ENCODE measurements at regions not wholly inside any gene's neighbourhood (a gene's known extent, or its start where the extent isn't known, plus 50 kb on each side); places are given as distances from the start of the nearest gene placed in this dataset.

DNA sequence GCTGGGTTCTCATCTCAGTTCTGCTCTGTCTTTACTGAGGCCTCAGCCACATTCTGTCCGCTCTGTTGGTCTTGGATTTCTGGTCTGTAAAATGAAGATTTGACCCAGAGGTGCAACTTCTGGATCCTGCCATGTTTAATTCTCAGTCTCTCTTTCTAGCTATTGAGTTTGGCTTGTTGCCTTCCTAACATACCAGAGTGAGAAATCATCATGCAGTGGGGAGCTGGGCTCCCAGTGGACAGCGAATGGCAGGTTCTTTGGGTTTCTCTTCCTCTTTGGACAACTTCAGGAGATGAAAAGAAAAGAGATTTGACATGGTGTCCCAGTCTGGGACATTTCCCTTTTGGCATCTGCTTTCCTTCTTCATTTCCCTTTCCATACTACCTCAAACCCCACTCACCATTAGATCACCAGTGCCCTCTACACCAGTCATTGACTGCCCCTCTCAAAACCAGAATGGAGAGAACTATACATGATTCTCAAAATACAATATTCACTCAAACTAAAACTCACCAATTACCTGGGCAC is 334.7 kb downstream of the ACTL7B start:
- H3K9me2 ChIP-seq (replicated peaks; ENCODE audit: low read depth, low read length) = no peaks in the 10 kb centered on the region
- TF ChIP-seq EZH2phosphoT487 (IDR thresholded peaks at IDR 0.05; ENCODE audit: borderline replicate concordance) = no peak
- TF ChIP-seq, protein P1, sequence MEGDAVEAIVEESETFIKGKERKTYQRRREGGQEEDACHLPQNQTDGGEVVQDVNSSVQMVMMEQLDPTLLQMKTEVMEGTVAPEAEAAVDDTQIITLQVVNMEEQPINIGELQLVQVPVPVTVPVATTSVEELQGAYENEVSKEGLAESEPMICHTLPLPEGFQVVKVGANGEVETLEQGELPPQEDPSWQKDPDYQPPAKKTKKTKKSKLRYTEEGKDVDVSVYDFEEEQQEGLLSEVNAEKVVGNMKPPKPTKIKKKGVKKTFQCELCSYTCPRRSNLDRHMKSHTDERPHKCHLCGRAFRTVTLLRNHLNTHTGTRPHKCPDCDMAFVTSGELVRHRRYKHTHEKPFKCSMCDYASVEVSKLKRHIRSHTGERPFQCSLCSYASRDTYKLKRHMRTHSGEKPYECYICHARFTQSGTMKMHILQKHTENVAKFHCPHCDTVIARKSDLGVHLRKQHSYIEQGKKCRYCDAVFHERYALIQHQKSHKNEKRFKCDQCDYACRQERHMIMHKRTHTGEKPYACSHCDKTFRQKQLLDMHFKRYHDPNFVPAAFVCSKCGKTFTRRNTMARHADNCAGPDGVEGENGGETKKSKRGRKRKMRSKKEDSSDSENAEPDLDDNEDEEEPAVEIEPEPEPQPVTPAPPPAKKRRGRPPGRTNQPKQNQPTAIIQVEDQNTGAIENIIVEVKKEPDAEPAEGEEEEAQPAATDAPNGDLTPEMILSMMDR (conservative IDR thresholded peaks at IDR 0.05; ENCODE audit: low read length) = no peak
- no peak overlapping the region for H3K4me3 ChIP-seq (ENCODE audit: low read length, poor library complexity, severe bottlenecking)
- H3K9me3 ChIP-seq (ENCODE audit: insufficient read depth, low read depth, low read length) = no peaks in the 10 kb centered on the region; the same call in 1 of the 2 replicates
- H3K79me2 ChIP-seq (ENCODE audit: insufficient read depth, low read length) = no peaks in the 10 kb centered on the region
- H3K4me1 ChIP-seq (ENCODE audit: insufficient read depth, low read length, poor library complexity, severe bottlenecking) = no peaks in the 10 kb centered on the region
- H3K27me3 ChIP-seq (ENCODE audit: insufficient read depth, low read length, poor library complexity, severe bottlenecking) = no peaks in the 10 kb centered on the region
- no peak overlapping the region for H3K9ac ChIP-seq (ENCODE audit: low read depth, low read length, poor library complexity, severe bottlenecking)
- no peaks in the 10 kb centered on the region for H3K36me3 ChIP-seq (ENCODE audit: insufficient read depth, low read length)
- H3K4me2 ChIP-seq (ENCODE audit: low read depth, low read length, poor library complexity, severe bottlenecking) = no peak overlapping the region
- no peaks in the 10 kb centered on the region for H3F3A ChIP-seq (ENCODE audit: low read depth)
- H4K20me1 ChIP-seq (ENCODE audit: insufficient read depth, low read length, poor library complexity, severe bottlenecking) = no peaks in the 10 kb centered on the region
- no peak overlapping the region for H2AFZ ChIP-seq (ENCODE audit: low read length)

DNA sequence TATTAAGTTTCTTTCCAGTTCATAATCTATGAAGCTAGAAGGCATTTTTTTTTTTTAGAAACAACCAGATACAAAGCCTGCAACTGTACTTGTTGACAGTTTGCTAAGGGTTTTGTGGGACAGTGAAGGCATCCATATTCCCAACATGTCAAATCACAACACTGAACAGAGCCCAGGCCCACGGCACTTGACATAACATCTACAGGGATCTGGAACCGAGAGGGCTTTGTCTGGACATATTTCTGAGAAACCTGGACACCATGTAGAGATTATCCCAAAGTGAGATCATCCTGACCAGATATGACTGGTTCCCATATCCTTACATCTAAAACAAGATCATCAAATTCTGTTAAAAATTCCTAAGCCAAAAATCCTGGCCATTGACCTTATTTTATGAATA is 336.3 kb downstream of the ACTL7B start:
- Histone ChIP-seq H3K36me3 (ENCODE audit: insufficient read depth, low read length) (no peaks in the 10 kb centered on the region), H3K79me2 (ENCODE audit: insufficient read depth, low read length) (no peaks in the 10 kb centered on the region), H3K4me3 (ENCODE audit: low read length, poor library complexity, severe bottlenecking) (no peak overlapping the region), H3F3A (ENCODE audit: low read depth) (no peaks in the 10 kb centered on the region), H4K20me1 (ENCODE audit: insufficient read depth, low read length, poor library complexity, severe bottlenecking) (no peaks in the 10 kb centered on the region), H3K9me3 (ENCODE audit: insufficient read depth, low read depth, low read length) (no peaks in the 10 kb centered on the region), H3K4me2 (ENCODE audit: low read depth, low read length, poor library complexity, severe bottlenecking) (no peak overlapping the region), H3K9ac (ENCODE audit: low read depth, low read length, poor library complexity, severe bottlenecking) (no peak overlapping the region), H3K27me3 (ENCODE audit: insufficient read depth, low read length, poor library complexity, severe bottlenecking) (no peaks in the 10 kb centered on the region), H3K4me1 (ENCODE audit: insufficient read depth, low read length, poor library complexity, severe bottlenecking) (no peaks in the 10 kb centered on the region), H2AFZ (ENCODE audit: low read length) (no peak overlapping the region), H3K9me2 (replicated peaks; ENCODE audit: low read depth, low read length) (no peaks in the 10 kb centered on the region)
- TF ChIP-seq, protein P1 (conservative IDR thresholded peaks at IDR 0.05; ENCODE audit: low read length) = no peak
- no peak for TF ChIP-seq EZH2phosphoT487 (IDR thresholded peaks at IDR 0.05; ENCODE audit: borderline replicate concordance)

DNA sequence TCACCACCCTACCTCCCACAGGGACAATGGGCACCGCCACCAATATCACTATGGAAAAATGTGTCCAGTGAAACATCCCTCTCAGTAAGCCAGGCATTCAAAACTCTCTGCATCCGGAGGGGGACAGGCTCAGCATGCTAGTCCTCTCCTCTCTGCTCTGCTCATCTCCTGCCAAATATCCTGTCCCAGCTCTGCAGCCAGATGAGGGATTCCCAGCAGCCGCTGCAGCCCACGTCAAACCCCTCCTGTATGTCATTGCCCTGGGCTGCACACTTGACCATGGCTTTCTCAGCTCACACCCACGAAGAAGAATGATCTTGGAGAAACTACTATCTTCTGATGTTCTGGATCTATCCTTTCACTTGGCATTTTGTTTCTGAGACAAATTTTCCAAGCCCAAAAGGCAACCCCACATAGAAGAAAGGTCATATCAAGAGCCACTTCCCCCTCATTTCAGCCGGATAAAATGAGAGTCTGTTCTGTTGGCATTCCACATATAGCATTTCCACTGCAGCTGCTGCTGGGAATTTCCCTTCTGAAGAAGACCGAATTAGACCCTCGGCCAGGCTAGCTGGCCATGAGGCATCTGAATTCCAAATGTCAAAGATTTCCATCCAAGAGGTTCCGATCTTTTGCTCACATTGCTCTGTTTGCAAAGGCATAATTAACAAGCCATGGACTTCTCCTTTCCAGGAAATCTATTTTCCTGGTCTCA is 338.0 kb downstream of the ACTL7B start:
- H3K4me1 ChIP-seq (ENCODE audit: insufficient read depth, low read length, poor library complexity, severe bottlenecking) = no peaks in the 10 kb centered on the region
- H4K20me1 ChIP-seq (ENCODE audit: insufficient read depth, low read length, poor library complexity, severe bottlenecking) = no peaks in the 10 kb centered on the region
- H3K79me2 ChIP-seq (ENCODE audit: insufficient read depth, low read length) = no peaks in the 10 kb centered on the region
- no peaks in the 10 kb centered on the region for H3F3A ChIP-seq (ENCODE audit: low read depth)
- H2AFZ ChIP-seq (ENCODE audit: low read length) = no peak overlapping the region
- H3K27me3 ChIP-seq (ENCODE audit: insufficient read depth, low read length, poor library complexity, severe bottlenecking) = no peaks in the 10 kb centered on the region
- no peak overlapping the region for H3K9ac ChIP-seq (ENCODE audit: low read depth, low read length, poor library complexity, severe bottlenecking)
- TF ChIP-seq EZH2phosphoT487 (IDR thresholded peaks at IDR 0.05; ENCODE audit: borderline replicate concordance) = no peak
- TF ChIP-seq, protein P1 (conservative IDR thresholded peaks at IDR 0.05; ENCODE audit: low read length) = no peak
- H3K4me2 ChIP-seq (ENCODE audit: low read depth, low read length, poor library complexity, severe bottlenecking) = no peak overlapping the region
- H3K4me3 ChIP-seq (ENCODE audit: low read length, poor library complexity, severe bottlenecking) = no peak overlapping the region
- no peaks in the 10 kb centered on the region for H3K9me3 ChIP-seq (ENCODE audit: insufficient read depth, low read depth, low read length)
- no peaks in the 10 kb centered on the region for H3K36me3 ChIP-seq (ENCODE audit: insufficient read depth, low read length)
- H3K9me2 ChIP-seq (replicated peaks; ENCODE audit: low read depth, low read length) = no peaks in the 10 kb centered on the region

Data from Loucy (cell line).